Suprapubic skin (tissue), 3 donors: ENCODE measurements at regions not wholly inside any gene's neighbourhood (a gene's known extent, or its start where the extent isn't known, plus 50 kb on each side); places are given as distances from the start of the nearest gene placed in this dataset.

Source experiments
- CTCF ChIP-seq, 2 donors: fragments of 200-600 bp in 1 of 2; fragments of 450-650 bp in 1 of 2; sonication (generic) in 1 of 2; IDR thresholded peaks; one replicate each; pipeline ENCODE4 v1.5.1; 2016 to 2019; ENCODE audit warnings: antibody characterized with exemption in 2 of 2, mild to moderate bottlenecking in 1 of 2, moderate library complexity in 1 of 2
- POLR2A ChIP-seq, 2 donors: fragments of 450-650 bp; IDR thresholded peaks; one replicate each; pipeline ENCODE4 v1.6.1; 2017; ENCODE audit warnings: antibody characterized with exemption in 2 of 2, mild to moderate bottlenecking in 2 of 2, moderate library complexity in 2 of 2

- TF ChIP-seq CTCF (IDR thresholded peaks at IDR 0.05) (no peak), POLR2A (IDR thresholded peaks at IDR 0.05) (no peak)
Measured at GRCh38 chr1:177471244-177471643, 300.5 kb downstream of the BRINP2 start.
